NCI-H526 (cell line): ENCODE measurements at regions not wholly inside any gene's neighbourhood (a gene's known extent, or its start where the extent isn't known, plus 50 kb on each side); places are given as distances from the start of the nearest gene placed in this dataset.
"Not testable (repeated sequence)": the region's sequence is repeated elsewhere in the genome, so short reads cannot be mapped to it uniquely, and the experiment has no call there.

ENCODE experiments used
- DNase-seq, 2 experiments: peaks; one replicate each; lab custom pipeline; 2025; lab: John Stamatoyannopoulos, UW

- not testable (repeated sequence) for DNase-seq
These were observed 85.9 kb upstream of the GRAMD1B start for GRCh38 chr11:123344188-123344587.

GRCh38 chr11:123338997-123339752, 90.9 kb upstream of the GRAMD1B start:
- DNase-seq: no peak

GRCh38 chr11:123338266-123338800, 91.7 kb upstream of the GRAMD1B start:
- DNase-seq: no peak

- no peak for DNase-seq
These were observed 95.1 kb upstream of the GRAMD1B start for GRCh38 chr11:123334925-123335324.

GRCh38 chr11:123332577-123332976, 97.5 kb upstream of the GRAMD1B start:
- DNase-seq: not testable (repeated sequence)

GRCh38 chr11:123330948-123331347, 99.1 kb upstream of the GRAMD1B start:
- DNase-seq: no peak

GRCh38 chr11:123330471-123330870, 99.6 kb upstream of the GRAMD1B start:
- no peak for DNase-seq

- no peak for DNase-seq
These were observed 100.0 kb upstream of the GRAMD1B start for GRCh38 chr11:123330071-123330470.

- DNase-seq: no peak
These were observed 101.7 kb upstream of the GRAMD1B start for GRCh38 chr11:123328281-123328867.

GRCh38 chr11:123325533-123325932, 104.5 kb upstream of the GRAMD1B start:
- DNase-seq: no peak

GRCh38 chr11:123323568-123323967, 106.5 kb upstream of the GRAMD1B start:
- no peak for DNase-seq

GRCh38 chr11:123321636-123322035, 108.4 kb upstream of the GRAMD1B start:
- no peak for DNase-seq

- DNase-seq: no peak
These were observed 111.4 kb upstream of the GRAMD1B start for GRCh38 chr11:123318623-123319022.

GRCh38 chr11:123318132-123318531, 111.9 kb upstream of the GRAMD1B start:
- DNase-seq: not testable (repeated sequence)

GRCh38 chr11:123316003-123316402, 114.1 kb upstream of the GRAMD1B start:
- DNase-seq: no peak

- DNase-seq: no peak
These were observed 115.1 kb upstream of the GRAMD1B start for GRCh38 chr11:123314972-123315371.

- no peak for DNase-seq
These were observed 116.8 kb upstream of the GRAMD1B start for GRCh38 chr11:123313262-123313661.

- DNase-seq: no peak
These were observed 113.0 kb upstream of the CLMP start for GRCh38 chr11:123308077-123308476.

GRCh38 chr11:123307276-123307675, 112.2 kb upstream of the CLMP start:
- no peak for DNase-seq

GRCh38 chr11:123306531-123306930, 111.5 kb upstream of the CLMP start:
- DNase-seq: peak in 1 of 2 experiments; percentile 35

GRCh38 chr11:123305601-123306375, 110.7 kb upstream of the CLMP start:
- DNase-seq: no peak

- no peak for DNase-seq
These were observed 109.9 kb upstream of the CLMP start for GRCh38 chr11:123304828-123305466.
